ENCODE measurements at regions not wholly inside any gene's neighbourhood (a gene's known extent, or its start where the extent isn't known, plus 50 kb on each side); places are given as distances from the start of the nearest gene placed in this dataset.

GRCh38 chr3:95994338-95994737 lies 820.1 kb upstream of the EPHA6 start:
- no peak for TF ChIP-seq CTCF (IDR thresholded peaks at IDR 0.05; ENCODE audit: low read depth, low read length, poor library complexity, severe bottlenecking)
- TF ChIP-seq EZH2phosphoT487 (IDR thresholded peaks at IDR 0.05; ENCODE audit: borderline replicate concordance, low read length), result no peak

Measured in DOHH2 (cell line).